Right ventricle myocardium superior (tissue), 1 donor: ENCODE measurements at regions not wholly inside any gene's neighbourhood (a gene's known extent, or its start where the extent isn't known, plus 50 kb on each side); places are given as distances from the start of the nearest gene placed in this dataset.
"Not testable (repeated sequence)": the region's sequence is repeated elsewhere in the genome, so short reads cannot be mapped to it uniquely, and the experiment has no call there.

ENCODE experiments used
- ATAC-seq: fragments of 200-7000 bp; cut with Tn5 transposase; one replicate; pipeline ENCODE4 v1.9.1; 2020; ENCODE audit warnings: mild to moderate bottlenecking; ENCODE audit not compliant: poor library complexity
- DNase-seq: peaks from one replicate; pipeline ENCODE4 v3.0.0-alpha.2; 2020
- intact Hi-C: fragments of 100-400 bp; cut with DNase I; formaldehyde crosslinking; loops from one replicate; pipeline ENCODE4 v1.11.2; 2022
- donor health status: DM: no; HTN: yes; CAD: no; lungs with severe emphysema.

DNA sequence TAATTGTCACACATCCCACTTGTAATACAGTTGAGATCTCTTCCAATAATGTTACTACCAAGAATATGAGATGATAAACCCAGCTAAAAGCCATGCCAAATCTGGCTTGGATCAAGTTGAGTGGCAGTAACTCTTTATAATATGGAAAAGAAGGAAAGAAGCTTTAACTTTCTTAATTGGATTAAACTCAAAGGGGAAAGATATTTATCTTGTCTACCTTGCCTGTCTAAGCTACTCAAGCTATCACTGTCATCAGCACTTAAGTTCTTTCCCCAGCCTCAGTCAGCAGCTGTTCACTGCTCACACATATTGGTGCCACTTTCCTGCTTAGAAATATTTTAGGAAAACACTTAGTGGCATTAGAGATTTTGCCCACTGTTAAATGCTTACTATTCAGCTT lies 350.7 kb downstream of the IPMK start:
- intact Hi-C loops = no loop called here
- ATAC-seq (no peak), DNase-seq (no peak)

- intact Hi-C loops = no loop called here
- no peak for ATAC-seq
- no peak for DNase-seq
These were observed 361.8 kb downstream of the IPMK start for GRCh38 chr10:57905861-57906260.

GRCh38 chr10:57905010-57905409 lies 362.7 kb downstream of the IPMK start:
- ATAC-seq (no peak), DNase-seq (no peak)
- intact Hi-C loops = no loop called here

GRCh38 chr10:57898231-57898630 lies 369.5 kb downstream of the IPMK start:
- no peak for ATAC-seq
- intact Hi-C loops = no loop called here
- no peak for DNase-seq

DNA sequence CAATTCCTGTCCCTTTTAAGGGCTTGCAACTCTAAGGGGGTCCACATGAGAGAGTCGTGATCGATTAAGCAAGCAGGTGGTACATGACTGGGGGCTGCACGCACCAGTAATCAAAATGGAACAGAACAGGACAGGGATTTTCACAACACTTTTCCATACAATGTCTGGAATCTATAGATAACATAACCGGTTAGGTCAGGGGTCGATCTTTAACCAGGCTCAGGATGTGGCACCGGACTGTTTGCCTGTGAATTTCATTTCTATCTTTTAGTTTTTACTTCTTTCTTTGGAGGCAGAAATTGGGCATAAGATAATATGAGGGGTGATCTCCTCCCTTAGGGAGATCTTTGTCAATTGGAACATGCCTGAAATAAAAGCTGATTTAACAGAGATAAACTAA lies 370.1 kb downstream of the IPMK start:
- intact Hi-C loops = no loop called here
- DNase-seq (no peak), ATAC-seq (no peak)

- no peak for ATAC-seq
- intact Hi-C loops = no loop called here
These were observed 373.3 kb downstream of the IPMK start for GRCh38 chr10:57894361-57894760.

GRCh38 chr10:57891201-57892006 lies 376.3 kb downstream of the IPMK start:
- DNase-seq = no peak
- ATAC-seq = no peak
- intact Hi-C loops = no loop called here

More at GRCh38 chr10:57894361-57894760, 373.3 kb downstream of the IPMK start:
- no peak for DNase-seq

GRCh38 chr10:57890691-57891090 lies 377.0 kb downstream of the IPMK start:
- no peak for ATAC-seq
- no peak for DNase-seq
- intact Hi-C loops = no loop called here

GRCh38 chr10:57885618-57885968 lies 382.1 kb downstream of the IPMK start:
- DNase-seq, intact Hi-C loops, ATAC-seq: not testable (repeated sequence)

DNA sequence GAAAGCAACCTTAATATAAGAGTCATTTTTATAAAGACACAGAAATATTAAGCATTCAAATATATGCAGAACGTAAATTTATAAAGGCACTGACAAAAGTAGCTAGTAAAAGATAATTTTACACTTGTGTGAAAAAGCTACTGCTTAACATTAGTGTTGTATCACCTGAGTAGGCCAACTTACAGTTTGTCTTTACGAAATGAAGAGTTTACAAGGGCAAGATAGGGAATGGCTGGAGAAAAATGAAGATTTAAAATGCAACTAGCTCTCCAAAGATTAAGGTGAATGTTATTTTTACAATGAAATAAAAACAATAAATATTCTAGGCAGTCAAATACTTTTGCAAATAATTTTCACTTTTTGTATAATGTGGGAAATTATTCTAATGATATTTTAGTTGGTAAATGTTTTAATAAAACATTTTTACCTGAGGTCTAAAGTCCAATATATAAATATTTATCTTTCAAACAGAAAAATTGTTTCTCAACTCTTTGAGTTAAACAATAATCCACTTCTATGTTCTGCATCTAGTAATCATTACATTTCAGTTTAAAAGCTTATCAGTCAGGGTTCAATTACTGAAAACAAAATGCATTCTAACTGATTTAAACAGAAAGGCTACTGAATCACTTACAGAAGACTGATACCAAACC lies 382.6 kb downstream of the IPMK start:
- ATAC-seq = no peak
- DNase-seq = no peak
- intact Hi-C loops = no loop called here

GRCh38 chr10:57884407-57884806 lies 383.3 kb downstream of the IPMK start:
- DNase-seq (no peak), ATAC-seq (no peak)
- intact Hi-C loops = no loop called here

GRCh38 chr10:57880446-57881227 lies 387.1 kb downstream of the IPMK start:
- intact Hi-C loops = no loop called here
- ATAC-seq (no peak), DNase-seq (no peak)

DNA sequence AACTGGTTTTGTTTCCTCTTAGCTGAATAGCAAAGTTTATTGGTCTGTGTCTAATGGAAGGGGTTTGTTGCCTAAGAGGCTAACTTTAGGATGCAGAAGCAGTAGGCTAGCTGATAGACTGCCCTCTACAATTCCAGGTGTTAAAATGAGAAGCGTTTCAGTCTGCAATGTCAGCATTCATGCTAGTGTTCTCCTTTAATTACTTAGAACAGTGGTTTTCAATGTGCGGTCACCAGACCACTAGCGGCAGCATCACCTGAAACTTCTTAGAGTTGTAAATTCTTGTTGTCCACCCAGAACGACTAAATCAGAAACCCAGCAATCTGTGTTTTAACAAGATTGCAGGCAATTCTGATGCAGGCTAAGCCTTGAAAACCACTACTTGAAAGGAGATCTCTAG lies 392.9 kb downstream of the IPMK start:
- intact Hi-C loops = no loop called here
- DNase-seq = no peak
- no peak for ATAC-seq

GRCh38 chr10:57867241-57867640 lies 400.5 kb downstream of the IPMK start:
- DNase-seq = no peak
- intact Hi-C loops = no loop called here
- no peak for ATAC-seq

GRCh38 chr10:57864765-57865680 lies 402.7 kb downstream of the IPMK start:
- DNase-seq (no peak), ATAC-seq (no peak)
- intact Hi-C loops = no loop called here

DNA sequence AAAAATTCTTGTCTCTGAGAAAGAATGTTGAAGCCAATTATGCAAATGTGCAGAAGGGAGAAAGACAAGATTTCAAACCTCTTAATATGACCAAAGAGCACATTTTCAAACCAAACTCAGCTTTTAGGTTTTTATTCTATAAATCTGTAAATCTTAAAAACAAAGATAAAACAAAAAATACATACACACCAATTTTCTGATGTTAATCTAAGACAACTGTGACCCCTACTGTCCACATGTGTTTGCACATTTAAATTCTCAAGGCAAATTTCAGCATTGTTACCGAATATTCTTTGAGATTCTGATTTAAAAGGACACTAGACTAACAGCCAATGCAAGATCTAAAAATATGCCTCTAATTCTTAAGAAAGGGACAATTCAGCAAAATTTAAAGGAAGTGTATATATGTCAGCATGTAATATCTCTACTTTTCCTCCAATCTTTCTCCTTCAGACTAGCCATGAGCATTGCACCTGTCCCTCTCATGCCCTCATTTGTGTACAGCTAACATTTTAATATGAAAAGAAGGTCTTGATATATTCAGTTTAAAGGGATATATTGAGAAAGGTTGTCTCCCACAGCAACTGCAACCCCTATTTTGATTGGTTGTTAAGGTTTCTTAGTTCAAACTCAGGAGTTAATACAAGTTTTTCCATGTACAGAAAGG lies 417.9 kb downstream of the IPMK start:
- ATAC-seq = no peak
- intact Hi-C loops = no loop called here
- no peak for DNase-seq

DNA sequence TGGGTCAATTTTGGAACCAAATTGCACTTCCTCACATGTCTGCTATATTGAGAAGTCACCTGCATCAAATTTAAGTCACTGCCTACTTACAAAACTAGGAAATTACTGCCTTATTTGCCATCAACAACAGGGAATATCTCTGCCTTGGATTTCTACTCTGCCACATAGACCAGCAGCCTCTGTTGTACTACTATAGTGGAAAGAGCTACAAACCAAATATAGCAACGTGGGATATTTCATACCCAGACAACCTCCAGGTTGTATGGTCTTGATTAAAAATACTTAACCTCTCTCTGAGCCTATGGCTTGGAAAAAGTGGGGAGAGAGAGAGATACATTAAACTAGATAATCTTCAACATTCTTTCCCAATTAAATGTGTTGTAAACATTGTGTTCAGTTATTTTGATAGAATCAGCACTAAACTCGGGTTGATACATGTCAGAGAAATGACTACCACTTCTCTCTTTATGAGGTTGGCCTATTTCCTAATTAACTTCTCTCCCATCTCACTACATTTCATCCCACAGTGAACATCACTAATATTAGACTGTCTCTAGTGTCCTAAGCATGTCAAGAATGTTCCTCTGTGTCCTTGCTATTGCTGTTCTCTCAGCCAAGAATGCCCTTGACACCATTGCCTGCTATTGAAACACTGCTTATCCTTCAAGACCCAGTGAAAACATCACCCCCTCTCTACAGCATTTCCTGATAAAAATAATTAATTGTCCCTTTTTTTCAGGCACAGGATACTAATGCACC lies 421.2 kb downstream of the IPMK start:
- ATAC-seq (peak; percentile 94), DNase-seq (no peak)
- intact Hi-C loops = no loop called here
